Stimulated activated CD4-positive, alpha-beta T cell treated with anti-CD3 and anti-CD28 coated beads, Interleukin-4, amount 100 ng/mL, for 24 hours (primary cell): ENCODE measurements at regions not wholly inside any gene's neighbourhood (a gene's known extent, or its start where the extent isn't known, plus 50 kb on each side); places are given as distances from the start of the nearest gene placed in this dataset.
A peak's percentile ranks its signal among the peaks of the same experiment; 100 is the strongest.
"Not testable (repeated sequence)": the region's sequence is repeated elsewhere in the genome, so short reads cannot be mapped to it uniquely, and the experiment has no call there.

ENCODE experiments used
- DNase-seq: peaks from one replicate; pipeline ENCODE4 v3.0.0-alpha.2; 2020

DNA sequence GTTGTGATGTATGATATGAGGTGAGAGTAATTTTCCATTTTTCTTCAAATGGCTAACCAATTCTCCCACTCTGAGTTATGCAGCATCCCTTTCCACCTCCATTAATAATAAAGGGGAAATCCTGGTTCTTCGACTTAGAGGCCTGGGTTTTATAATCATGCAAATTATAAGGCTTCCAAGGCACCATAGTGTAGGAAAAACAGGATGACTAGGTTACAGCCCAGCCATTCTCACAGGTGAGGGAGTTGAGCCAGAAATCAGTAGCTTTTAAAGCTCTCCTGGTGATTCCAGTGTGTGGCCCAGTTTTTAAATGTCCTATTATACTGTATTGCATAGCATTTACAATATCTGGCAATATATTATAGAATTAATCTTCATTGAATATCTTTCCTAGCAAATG, 203.1 kb downstream of the ARHGEF9 start:
- DNase-seq: no peak

DNA sequence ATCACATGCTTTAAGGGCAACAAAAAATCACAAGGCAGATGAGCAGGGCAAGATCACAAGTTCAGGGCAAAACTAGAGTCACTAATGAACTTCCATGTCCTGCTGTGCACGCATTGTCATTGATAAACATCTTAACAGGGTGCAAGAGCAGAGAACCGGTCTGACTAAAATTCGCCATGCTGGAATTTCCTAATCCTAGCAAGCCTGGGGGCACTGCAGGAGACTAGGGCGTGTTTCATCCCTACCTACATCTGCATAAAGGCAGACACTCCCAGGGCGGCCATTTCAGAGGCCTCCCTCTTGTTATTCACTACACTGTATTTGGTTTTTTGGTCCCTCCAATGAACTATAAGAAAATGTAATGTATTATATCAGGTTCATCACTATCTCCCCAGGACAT, 203.6 kb downstream of the ARHGEF9 start:
- no peak for DNase-seq

DNA sequence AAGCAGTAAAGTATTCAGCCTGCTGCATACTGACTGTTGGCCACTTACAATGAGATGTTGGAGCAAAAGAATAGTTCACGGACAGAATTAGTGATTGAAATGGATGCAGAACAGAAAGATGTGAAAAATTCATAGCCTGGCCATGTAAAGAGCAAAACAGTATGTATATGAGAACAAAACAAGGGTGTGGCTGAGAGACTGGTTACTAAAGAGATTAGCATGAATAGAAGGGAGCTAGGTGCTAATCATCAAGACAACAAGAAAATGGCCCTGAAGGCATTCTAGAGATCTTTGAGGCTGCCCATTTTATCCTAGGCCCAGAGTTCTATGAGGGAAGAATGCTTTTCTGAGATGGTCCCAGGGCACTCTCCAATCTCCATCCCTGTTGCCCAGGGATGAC, 208.5 kb downstream of the ARHGEF9 start:
- DNase-seq: no peak

- not testable (repeated sequence) for DNase-seq
Observed at GRCh38 chrX:63575700-63576099, 209.3 kb downstream of the ARHGEF9 start.

GRCh38 chrX:63566856-63567255, 215.7 kb upstream of the SPIN4 start:
- no peak for DNase-seq

DNA sequence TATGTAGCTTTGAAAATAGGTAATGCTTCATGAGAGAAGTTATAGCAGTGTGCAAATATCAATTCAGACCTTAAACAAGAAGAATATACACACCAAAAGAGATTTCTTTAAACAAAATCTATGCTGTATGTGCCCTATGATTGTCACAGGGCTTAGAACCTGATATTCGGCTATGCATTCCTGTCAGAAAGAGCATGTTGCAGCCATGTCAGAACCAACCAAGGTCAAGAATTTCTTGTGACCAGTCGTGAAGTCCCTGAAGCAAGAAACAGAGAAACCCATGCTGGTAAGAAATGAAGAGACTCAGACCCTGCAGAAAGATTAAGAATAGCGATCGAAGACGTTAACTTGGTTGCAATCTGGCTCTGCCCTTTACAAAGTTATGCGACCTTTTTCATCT, 210.3 kb upstream of the SPIN4 start:
- DNase-seq: no peak

- peak; percentile 57 for DNase-seq
Observed at GRCh38 chrX:63560601-63561218, 209.6 kb upstream of the SPIN4 start.

GRCh38 chrX:63551856-63552255, 200.7 kb upstream of the SPIN4 start:
- DNase-seq: no peak

DNA sequence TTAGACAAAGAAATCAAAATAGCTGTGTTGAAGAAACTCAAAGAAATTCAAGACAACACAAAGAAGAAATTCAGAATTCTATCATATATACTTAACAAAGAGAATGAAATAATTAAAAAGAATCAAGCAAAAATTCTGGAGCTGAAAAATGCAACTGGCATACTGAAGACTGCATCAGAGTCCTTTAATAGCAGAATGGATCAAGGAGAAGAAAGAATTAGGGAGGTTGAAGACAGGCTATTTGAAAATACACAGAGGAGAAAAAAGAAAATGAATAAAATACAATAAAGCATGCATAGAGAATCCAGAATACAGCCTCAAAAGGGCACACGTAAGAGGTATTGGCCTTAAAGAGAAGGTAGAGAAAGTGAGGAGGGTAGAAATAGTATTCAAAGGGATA, 179.5 kb upstream of the SPIN4 start:
- DNase-seq: no peak

GRCh38 chrX:63529961-63530360, 178.8 kb upstream of the SPIN4 start:
- no peak for DNase-seq

- no peak for DNase-seq
Observed at GRCh38 chrX:63526863-63527262, 175.7 kb upstream of the SPIN4 start.

- no peak for DNase-seq
Observed at GRCh38 chrX:63525491-63525890, 174.4 kb upstream of the SPIN4 start.

GRCh38 chrX:63519368-63519767, 168.2 kb upstream of the SPIN4 start:
- not testable (repeated sequence) for DNase-seq

DNA sequence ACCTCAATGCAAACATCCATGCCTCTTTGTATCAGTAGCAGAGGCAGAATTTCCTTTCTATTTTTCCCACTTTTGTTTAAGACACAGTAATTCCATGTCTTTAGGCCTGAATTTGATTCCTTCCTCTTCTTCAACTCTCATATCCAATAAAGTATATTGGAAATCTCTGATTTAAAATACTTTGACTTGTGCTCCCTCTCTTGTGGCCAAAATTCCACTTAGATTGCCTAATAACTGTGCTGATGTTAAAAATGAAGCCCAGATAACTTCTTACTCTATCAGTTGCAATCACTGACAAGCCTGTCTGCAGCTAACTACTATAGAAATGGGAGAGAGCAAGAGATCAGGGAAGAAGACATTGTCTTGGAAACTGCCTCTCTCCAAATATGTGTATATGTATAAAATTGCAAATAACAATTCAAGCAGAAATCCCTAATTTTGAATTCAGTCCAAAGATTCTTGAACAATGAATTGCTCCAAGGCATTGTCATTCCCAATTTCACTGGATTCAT, 163.5 kb upstream of the SPIN4 start:
- DNase-seq: no peak

GRCh38 chrX:63513825-63514568, 162.9 kb upstream of the SPIN4 start:
- DNase-seq: no peak

GRCh38 chrX:63511361-63511760, 160.2 kb upstream of the SPIN4 start:
- no peak for DNase-seq

- no peak for DNase-seq
Observed at GRCh38 chrX:63508668-63509067, 157.5 kb upstream of the SPIN4 start.

DNA sequence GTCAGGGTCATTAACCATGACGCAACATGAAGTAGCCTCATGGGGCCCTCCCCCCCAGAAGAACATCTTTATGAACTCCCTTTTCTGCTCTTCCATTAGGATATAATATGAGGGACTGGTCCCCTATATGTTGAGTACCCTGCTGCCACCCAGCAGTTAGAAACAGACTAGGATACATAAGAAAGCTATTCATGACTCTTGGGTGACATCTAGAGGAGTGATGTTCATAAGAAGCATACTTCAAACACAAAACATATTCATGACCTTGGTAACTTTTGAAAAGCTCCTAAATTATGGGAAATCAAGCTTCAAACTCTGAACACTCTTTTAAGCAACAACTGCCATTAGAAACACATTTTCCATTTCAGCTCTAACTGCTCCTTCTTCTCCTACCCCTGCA, 155.2 kb upstream of the SPIN4 start:
- no peak for DNase-seq

DNA sequence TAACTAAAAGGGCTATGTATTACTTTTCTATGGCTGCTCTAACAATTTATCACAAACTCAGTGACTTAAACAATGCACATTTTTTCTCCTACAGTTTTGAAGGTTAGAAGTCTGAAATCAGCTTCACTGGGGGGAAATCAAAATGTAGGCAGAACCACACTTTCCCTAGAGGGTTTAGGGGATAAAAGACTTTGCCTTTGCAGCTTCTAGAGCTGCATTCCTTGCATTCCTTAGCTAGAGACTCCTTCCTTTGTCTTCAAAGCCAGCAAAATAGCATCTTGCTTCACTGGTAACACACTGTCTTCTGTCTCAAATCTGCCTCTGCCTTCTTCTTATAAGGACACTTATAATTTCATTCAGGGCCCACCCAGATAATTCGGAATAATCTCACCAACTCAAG, 152.4 kb upstream of the SPIN4 start:
- no peak for DNase-seq

DNA sequence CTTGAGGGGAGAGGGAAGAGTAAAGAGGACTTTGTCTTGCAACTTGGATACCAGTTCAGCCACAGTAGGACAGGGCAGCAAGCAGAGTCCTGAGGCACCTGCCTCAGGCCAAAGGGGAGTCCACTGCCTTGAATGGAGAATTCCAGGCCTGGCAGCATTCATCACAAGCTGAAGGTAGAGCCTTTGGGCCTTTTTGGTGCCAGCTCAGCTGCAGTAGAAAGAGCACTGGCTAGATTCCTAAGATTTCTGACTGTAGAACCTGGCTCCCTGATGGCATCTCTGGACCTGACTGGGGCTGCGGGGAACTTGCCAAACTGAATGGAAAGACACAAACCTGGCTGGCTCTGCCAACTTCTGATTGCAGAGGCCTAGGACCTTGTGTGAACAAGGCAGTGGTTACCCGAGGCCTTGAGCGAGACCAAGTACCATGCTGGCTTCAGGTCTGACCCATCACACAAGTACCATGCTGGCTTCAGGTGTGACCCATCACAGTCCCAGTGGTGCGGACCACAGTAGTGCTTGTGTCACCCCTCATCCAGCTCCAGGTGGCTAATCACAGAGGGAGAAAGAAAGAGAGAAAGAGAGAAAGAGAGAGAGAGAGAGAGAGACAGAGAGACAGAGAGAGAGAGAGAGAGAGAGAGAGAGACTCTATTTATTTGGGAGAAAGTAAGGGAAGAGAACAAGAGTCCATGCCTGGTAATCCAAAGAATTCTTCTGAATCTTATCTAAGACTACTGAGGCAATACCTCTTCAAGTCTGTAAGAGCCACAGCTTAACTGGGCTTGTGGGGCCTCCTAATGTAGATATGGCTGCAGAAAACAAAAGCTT, 137.6 kb upstream of the SPIN4 start:
- DNase-seq: no peak

GRCh38 chrX:63475200-63475599, 124.1 kb upstream of the SPIN4 start:
- no peak for DNase-seq

DNA sequence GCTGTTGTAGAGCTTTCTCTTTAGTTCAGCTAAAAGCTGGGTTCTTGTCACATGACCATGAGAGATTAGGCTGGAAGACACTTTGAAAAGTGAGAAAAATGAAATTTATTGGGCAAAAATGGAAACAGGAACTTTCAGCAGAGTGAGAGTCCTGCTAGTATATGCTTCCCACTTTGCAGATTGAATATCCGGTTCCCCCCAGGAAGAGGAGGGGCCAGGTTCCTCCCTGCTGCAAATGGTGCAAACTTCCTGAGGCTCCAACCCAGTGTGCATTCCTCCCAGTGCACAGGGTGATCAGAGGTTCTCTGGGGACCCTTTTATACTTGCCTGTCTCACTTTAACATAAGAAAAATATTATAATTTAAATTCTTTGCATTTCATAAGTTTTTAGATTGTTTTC, 119.9 kb upstream of the SPIN4 start:
- no peak for DNase-seq

- DNase-seq: no peak
Observed at GRCh38 chrX:63470506-63470905, 119.4 kb upstream of the SPIN4 start.

DNA sequence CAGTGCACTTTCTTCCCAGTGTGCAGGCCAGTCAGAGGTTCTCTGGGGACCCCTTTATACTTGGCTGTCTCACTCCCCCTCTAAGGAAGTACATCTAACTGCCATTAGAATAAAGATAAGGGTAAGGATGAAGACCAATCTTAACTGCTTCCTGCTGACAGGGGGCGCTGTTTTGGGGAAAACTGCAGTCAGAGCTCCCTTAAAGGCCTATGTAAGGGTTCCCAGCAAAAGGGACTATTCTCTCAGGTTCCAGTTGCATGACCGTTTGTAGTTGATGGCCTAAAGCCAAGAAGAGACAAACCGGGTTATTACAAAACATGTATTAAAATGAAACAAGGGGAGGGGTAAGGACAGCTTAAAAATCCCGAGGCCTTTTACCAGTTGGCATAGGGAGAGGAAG, 115.6 kb upstream of the SPIN4 start:
- no peak for DNase-seq
